ENCODE measurements at regions not wholly inside any gene's neighbourhood (a gene's known extent, or its start where the extent isn't known, plus 50 kb on each side); places are given as distances from the start of the nearest gene placed in this dataset.

GRCh38 chr16:79734721-79735120 lies 134.2 kb upstream of the MAF start:
- DNase-seq (ENCODE audit: low spot score) = no peak
- in situ Hi-C loops (cut with MboI; ENCODE audit: low pct_unique_long_range_greater_than_20kb, low sequenced_read_pairs, unreplicated experiment) = no loop called here
- no peak for TF ChIP-seq CTCF (IDR thresholded peaks at IDR 0.05; ENCODE audit: extremely low read depth, insufficient read depth, missing control alignments)

- in situ Hi-C loops (cut with MboI; ENCODE audit: low pct_unique_long_range_greater_than_20kb, low sequenced_read_pairs, unreplicated experiment) = no loop called here
- no peak for DNase-seq (ENCODE audit: low spot score)
- no peak for TF ChIP-seq CTCF (IDR thresholded peaks at IDR 0.05; ENCODE audit: extremely low read depth, insufficient read depth, missing control alignments)
These were observed 128.3 kb upstream of the MAF start for GRCh38 chr16:79728923-79729240.

DNA sequence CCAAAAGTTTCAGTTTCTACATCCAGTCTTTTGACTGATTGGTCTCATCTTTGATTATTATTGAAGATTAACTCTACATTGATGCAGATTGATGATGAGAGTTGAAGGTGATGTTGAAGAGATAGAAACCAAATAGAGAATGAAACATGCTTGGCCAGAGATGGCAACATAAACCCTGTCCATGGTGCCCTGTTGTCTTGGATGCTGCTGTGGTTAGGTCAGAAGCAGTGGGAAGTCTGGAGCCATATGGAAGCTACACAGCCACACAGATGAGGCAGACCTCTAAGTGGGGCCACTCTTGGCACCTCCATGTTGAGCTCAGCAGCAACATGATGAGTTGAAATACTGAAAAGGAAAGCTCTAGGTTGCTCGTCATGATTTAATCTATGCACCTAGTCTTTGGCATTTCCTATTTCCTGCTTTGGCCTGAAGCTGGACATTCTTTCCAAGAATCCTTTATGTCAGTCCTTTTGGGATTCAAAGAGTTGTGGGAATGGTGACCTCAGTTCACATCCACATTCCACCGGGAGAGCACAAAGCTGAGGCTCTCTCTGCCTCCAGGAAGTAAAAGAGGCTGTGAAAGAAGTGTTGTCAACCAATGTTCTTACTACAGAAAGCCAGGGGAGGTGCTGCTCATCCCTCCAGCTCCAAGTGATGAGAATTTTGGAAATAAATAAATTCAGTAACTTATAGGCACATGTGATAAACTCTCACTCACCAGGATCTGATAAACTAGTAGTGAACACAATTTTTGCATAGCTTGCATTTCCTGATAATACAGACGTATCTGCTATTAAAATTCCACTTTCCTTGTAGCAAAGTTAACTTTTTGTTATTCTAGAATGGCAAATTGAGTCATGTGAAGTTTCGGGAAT lies 127.7 kb upstream of the MAF start:
- DNase-seq (ENCODE audit: low spot score) = no peak
- TF ChIP-seq CTCF (IDR thresholded peaks at IDR 0.05; ENCODE audit: extremely low read depth, insufficient read depth, missing control alignments) = no peak
- in situ Hi-C loops (cut with MboI; ENCODE audit: low pct_unique_long_range_greater_than_20kb, low sequenced_read_pairs, unreplicated experiment) = no loop called here

GRCh38 chr16:79726902-79727301 lies 126.4 kb upstream of the MAF start:
- TF ChIP-seq CTCF (IDR thresholded peaks at IDR 0.05; ENCODE audit: extremely low read depth, insufficient read depth, missing control alignments) = no peak
- in situ Hi-C loops (cut with MboI; ENCODE audit: low pct_unique_long_range_greater_than_20kb, low sequenced_read_pairs, unreplicated experiment) = no loop called here
- DNase-seq (ENCODE audit: low spot score) = no peak

DNA sequence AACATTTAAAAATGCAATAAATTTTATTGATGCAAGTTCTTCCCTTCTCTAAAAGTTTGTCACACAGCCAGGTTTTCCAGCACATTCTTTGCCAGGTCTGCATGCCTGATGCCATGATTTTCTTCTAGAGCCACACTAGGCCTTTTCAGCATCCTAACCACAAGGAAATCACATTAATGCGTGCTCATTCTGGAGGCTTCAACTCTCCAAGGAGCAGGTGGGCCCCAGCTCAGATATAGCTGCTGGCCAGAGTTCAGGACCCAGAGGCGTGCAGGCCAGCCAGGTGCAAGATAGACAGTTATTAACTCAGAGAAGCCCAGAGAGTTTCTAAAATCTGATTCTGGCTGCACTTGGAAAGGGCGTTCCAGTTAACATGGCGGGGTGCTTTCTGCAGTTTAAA lies 124.5 kb upstream of the MAF start:
- no peak for TF ChIP-seq CTCF (IDR thresholded peaks at IDR 0.05; ENCODE audit: extremely low read depth, insufficient read depth, missing control alignments)
- in situ Hi-C loops (cut with MboI; ENCODE audit: low pct_unique_long_range_greater_than_20kb, low sequenced_read_pairs, unreplicated experiment) = no loop called here
- no peak for DNase-seq (ENCODE audit: low spot score)

DNA sequence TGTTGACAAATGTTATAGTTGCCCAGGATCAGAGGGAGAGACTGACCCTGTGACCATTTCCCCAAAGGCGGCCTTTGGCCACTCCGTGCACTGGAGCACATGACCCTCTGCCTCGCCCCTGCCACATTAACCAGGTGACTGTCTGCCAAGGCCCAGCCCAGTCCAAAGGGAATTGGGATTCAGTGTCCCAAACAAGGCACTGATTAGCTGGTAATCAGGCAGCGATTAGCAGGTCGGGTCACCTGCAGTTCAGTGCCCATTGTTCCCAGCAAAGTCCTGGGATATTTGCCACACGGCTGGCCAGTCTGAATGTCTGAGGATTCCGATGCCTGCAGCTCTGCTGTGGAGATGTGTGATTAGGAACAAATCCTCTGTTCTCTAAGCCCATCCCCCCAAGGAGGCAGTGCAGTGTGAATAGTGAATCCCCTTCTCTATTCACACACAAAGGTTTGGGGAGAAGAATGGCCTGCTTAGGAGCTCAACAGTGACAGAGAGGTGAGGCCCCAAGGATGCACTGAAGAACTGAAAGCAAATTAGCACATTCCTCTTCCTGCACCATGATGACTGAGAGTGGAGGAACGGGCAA lies 123.1 kb upstream of the MAF start:
- no peak for DNase-seq (ENCODE audit: low spot score)
- in situ Hi-C loops (cut with MboI; ENCODE audit: low pct_unique_long_range_greater_than_20kb, low sequenced_read_pairs, unreplicated experiment) = loop anchor here (25.0 kb wide), 1 partner anchor 739 kb away; no protein-coding TSS in a partner anchor
- no peak for TF ChIP-seq CTCF (IDR thresholded peaks at IDR 0.05; ENCODE audit: extremely low read depth, insufficient read depth, missing control alignments)

Measured in GM13977 (cell line).